ENCODE measurements at regions not wholly inside any gene's neighbourhood (a gene's known extent, or its start where the extent isn't known, plus 50 kb on each side); places are given as distances from the start of the nearest gene placed in this dataset.

- TF ChIP-seq CTCF (IDR thresholded peaks at IDR 0.05 in 2 of 3, conservative IDR thresholded peaks at IDR 0.05 in 1 of 3; ENCODE audit: borderline replicate concordance in 1 of 3, insufficient read depth in 1 of 3, low read depth in 2 of 3, low read length in 2 of 3) (no peak), POLR2A (IDR thresholded peaks at IDR 0.05; ENCODE audit: borderline replicate concordance, extremely low read depth, insufficient read depth, insufficient read length) (no peak), ZBTB33 (IDR thresholded peaks at IDR 0.05; ENCODE audit: extremely low read depth, insufficient replicate concordance, low read length) (no peak), EZH2 (IDR thresholded peaks at IDR 0.05) (no peak), POLR2AphosphoS5 (IDR thresholded peaks at IDR 0.05; ENCODE audit: low read depth, low read length) (no peak), YY1 (IDR thresholded peaks at IDR 0.05; ENCODE audit: extremely low read depth, insufficient replicate concordance, low read depth, low read length) (no peak), SP1 (IDR thresholded peaks at IDR 0.05; ENCODE audit: low read depth) (no peak), EZH2phosphoT487 (IDR thresholded peaks at IDR 0.05; ENCODE audit: borderline replicate concordance) (no peak), FOSL1 (IDR thresholded peaks at IDR 0.05; ENCODE audit: low read depth) (no peak), TCF7L2 (IDR thresholded peaks at IDR 0.05; ENCODE audit: borderline replicate concordance, extremely low read depth, insufficient read depth, insufficient read length) (no peak), REST (IDR thresholded peaks at IDR 0.05; ENCODE audit: low read depth) (no peak), SRF (IDR thresholded peaks at IDR 0.05; ENCODE audit: low read depth) (no peak), EGR1 (IDR thresholded peaks at IDR 0.05; ENCODE audit: low read depth) (no peak)
Observed at GRCh38 chr9:129357773-129358245, 179.7 kb upstream of the IER5L start.
